GM12878 (cell line): ENCODE measurements at regions not wholly inside any gene's neighbourhood (a gene's known extent, or its start where the extent isn't known, plus 50 kb on each side); places are given as distances from the start of the nearest gene placed in this dataset.
"Not testable (repeated sequence)": the region's sequence is repeated elsewhere in the genome, so short reads cannot be mapped to it uniquely, and the experiment has no call there.

Source experiments
- ATAC-seq: fragments of 200-7000 bp; cut with Tn5 transposase; 3 replicates; pipeline ENCODE4 v1.9.1; 2020; ENCODE audit warnings: mild to moderate bottlenecking, moderate library complexity
- BruUV-seq: library from RNA; stranded (reverse); fragments of 400-500 nt; replicated peaks from 2 replicates; lab custom pipeline; 2021; lab: Mats Ljungman, UMichigan
- CTCF ChIA-PET: fragments of 300-600 bp; sonication (Branson Sonifier 250); formaldehyde crosslinking; extraction: SDS; loops from one replicate; lab custom pipeline; 2021; ENCODE audit warnings: inconsistent platforms; lab: Yijun Ruan, JAX
- POLR2A ChIA-PET: fragments of 350-600 bp; formaldehyde crosslinking; extraction: SDS; loops from one replicate; lab custom pipeline; 2021; ENCODE audit warnings: inconsistent platforms; lab: Charles Lee
- RAD21 ChIA-PET: fragments of 300-600 bp; sonication (Branson Sonifier 250); formaldehyde crosslinking; loops from one replicate; lab custom pipeline; 2023; ENCODE audit warnings: antibody characterized with exemption; ENCODE audit not compliant: unreplicated experiment; lab: Charles Lee
- SMC1A ChIA-PET: fragments of 300-600 bp; sonication (Branson Sonifier 250); formaldehyde crosslinking; loops from one replicate; lab custom pipeline; 2023; ENCODE audit not compliant: unreplicated experiment, uncharacterized antibody; lab: Charles Lee
- DNase-seq: peaks from one replicate; pipeline ENCODE4 v3.0.0-alpha.2; 2011; ENCODE audit warnings: low read depth, low spot score
- FAIRE-seq: peaks from 3 replicates; lab custom pipeline; 2011; peaks lifted over from hg19 to GRCh38; lab: Jason Lieb, UNC
- H2AFZ ChIP-seq: 2 replicates; pipeline ENCODE4 v1.6.0; 2011; ENCODE audit warnings: low read depth, low read length, control low read depth; ENCODE audit not compliant: control insufficient read depth
- H3K27ac ChIP-seq: 2 replicates; pipeline ENCODE4 v1.5.1; 2011; ENCODE audit warnings: control low read depth; ENCODE audit not compliant: control insufficient read depth, insufficient read depth
- H3K27me3 ChIP-seq, 2 experiments: replicated peaks in 1 of 2; 2 replicates each; pipeline versions ENCODE4 v1.6.0 to v1.6.1; 2011; ENCODE audit warnings: low read length in 1 of 2; ENCODE audit not compliant: control insufficient read depth in 2 of 2, insufficient read depth in 2 of 2
- H3K36me3 ChIP-seq, 2 experiments: 2 replicates each; pipeline ENCODE4 v1.5.1; 2011; ENCODE audit warnings: low read length in 1 of 2; ENCODE audit not compliant: control insufficient read depth in 2 of 2, insufficient read depth in 2 of 2
- H3K4me1 ChIP-seq: 2 replicates; pipeline ENCODE4 v1.6.1; 2011; ENCODE audit warnings: mild to moderate bottlenecking, low read length, moderate library complexity, mixed read lengths; ENCODE audit not compliant: control insufficient read depth, insufficient read depth
- H3K4me2 ChIP-seq: 2 replicates; pipeline ENCODE4 v1.6.0; 2011; ENCODE audit warnings: control low read depth; ENCODE audit not compliant: control insufficient read depth, insufficient read depth
- H3K4me3 ChIP-seq: fragments of 200-600 bp; sonication (generic); 2 replicates; pipeline ENCODE4 v1.5.1; 2016
- H3K79me2 ChIP-seq: 2 replicates; pipeline ENCODE4 v1.6.0; 2011; ENCODE audit warnings: low read length; ENCODE audit not compliant: control insufficient read depth, insufficient read depth
- H3K9ac ChIP-seq: 2 replicates; pipeline ENCODE4 v1.8.0; 2011; ENCODE audit warnings: low read length, control low read depth, mixed read lengths; ENCODE audit not compliant: control insufficient read depth, insufficient read depth
- H3K9me3 ChIP-seq: replicated peaks from 3 replicates; pipeline ENCODE4 v1.5.1; 2011; ENCODE audit warnings: mild to moderate bottlenecking, low read length; ENCODE audit not compliant: control insufficient read depth, insufficient read depth
- H4K20me1 ChIP-seq: 2 replicates; pipeline ENCODE4 v1.6.0; 2011; ENCODE audit not compliant: control insufficient read depth, insufficient read depth
- RAD21 ChIP-seq: IDR thresholded peaks from 2 replicates; pipeline ENCODE4 v1.6.1; 2011; ENCODE audit warnings: mild to moderate bottlenecking, low read depth, low read length, moderate library complexity; ENCODE audit not compliant: insufficient read depth
- WGBS: methylation state at CpG from one replicate; pipeline ENCODE4 v1.1.6; 2016; ENCODE audit warnings: low lambda C conversion rate; ENCODE audit not compliant: insufficient replicate concordance, insufficient coverage; ENCODE audit errors: missing lambda C conversion rate; 5-methylcytosine and 5-hydroxymethylcytosine counted together
- in situ Hi-C: fragments of 300-500 bp; cut with MboI; formaldehyde crosslinking; loops from 9 replicates; pipeline ENCODE4 v1.14.3; 2018; ENCODE audit warnings: mixed read lengths
- intact Hi-C: fragments of 100-400 bp; cut with micrococcal nuclease; formaldehyde crosslinking; loops from one replicate; pipeline ENCODE4 v1.14.2; 2022; ENCODE audit not compliant: unreplicated experiment
- TF ChIP-seq, protein P1 (sequence below), 3 experiments: IDR thresholded peaks in 2 of 3; conservative IDR thresholded peaks in 1 of 3; 2 replicates each; pipeline ENCODE4 v1.5.1; 2011; ENCODE audit warnings: low read depth in 3 of 3, low read length in 3 of 3, mild to moderate bottlenecking in 3 of 3, control low read depth in 2 of 3, moderate library complexity in 2 of 3, inconsistent platforms in 1 of 3, mixed read lengths in 1 of 3; ENCODE audit not compliant: control insufficient read depth in 2 of 3, insufficient read depth in 1 of 3; ENCODE audit errors: extremely low read depth in 1 of 3

DNA sequence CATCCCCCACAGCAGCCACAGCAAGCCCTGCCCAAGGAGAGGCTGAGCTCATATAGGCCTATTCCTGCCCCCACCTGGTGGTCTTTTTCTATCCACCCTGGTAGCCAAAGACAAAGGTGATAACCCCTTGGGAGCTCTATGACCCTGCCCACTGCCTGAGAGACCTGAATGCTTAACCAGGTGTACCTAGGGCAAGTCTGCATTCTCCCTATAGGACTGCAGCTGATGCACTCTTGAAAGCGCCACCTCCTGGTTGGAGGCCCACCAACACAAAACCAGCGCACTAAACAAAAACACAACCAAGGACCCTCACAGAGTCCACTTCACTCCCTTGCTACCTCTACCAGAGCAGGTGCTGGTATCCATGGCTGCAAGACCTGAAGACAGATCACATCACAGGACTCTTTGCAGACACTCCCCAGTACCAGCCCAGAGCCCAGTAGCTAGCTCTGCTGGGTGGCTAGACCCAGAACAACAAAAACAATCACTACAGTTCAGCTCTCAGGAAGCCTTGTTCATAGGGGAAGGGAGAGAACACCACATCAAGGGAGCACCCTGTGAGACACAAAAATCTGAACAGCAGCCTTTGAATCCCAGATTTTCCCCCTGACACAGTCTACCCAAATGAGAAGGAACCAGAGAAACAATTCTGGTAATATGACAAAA is 72.8 kb upstream of the SORL1 start:
- POLR2A ChIA-PET: interaction anchor here (1.4 kb wide), 1 partner anchor 12 kb away, joined by 3 read pairs; no protein-coding TSS in a partner anchor

More for the DNA sequence above, 72.8 kb upstream of the SORL1 start:
- intact Hi-C loops, H3K9me3 ChIP-seq, H2AFZ ChIP-seq, BruUV-seq, FAIRE-seq, H3K27ac ChIP-seq, H3K27me3 ChIP-seq, H3K4me2 ChIP-seq, DNase-seq, H4K20me1 ChIP-seq, H3K79me2 ChIP-seq, H3K4me3 ChIP-seq, H3K36me3 ChIP-seq, in situ Hi-C loops, H3K9ac ChIP-seq, H3K4me1 ChIP-seq: not testable (repeated sequence)
- 71% methylated on average over 2 of the region's 2 CpGs for WGBS
- ChIA-PET SMC1A (interaction anchor here (0.7 to 3.3 kb wide), 13 partner anchors 8 to 197 kb away, joined by 3 to 47 read pairs (median 5); no protein-coding TSS in a partner anchor), CTCF (interaction anchor here (0.7 to 3.0 kb wide), 15 partner anchors 9 to 89 kb away, joined by 3 to 14 read pairs (median 5); partner anchors contain the start of genes SORL1 and SORL1-AS1), RAD21 (interaction anchor here (1.0 to 3.3 kb wide), 7 partner anchors 9 to 212 kb away, joined by 3 to 12 read pairs (median 8); no protein-coding TSS in a partner anchor)
- peak; percentile 77 for ATAC-seq
- TF ChIP-seq, protein P1, sequence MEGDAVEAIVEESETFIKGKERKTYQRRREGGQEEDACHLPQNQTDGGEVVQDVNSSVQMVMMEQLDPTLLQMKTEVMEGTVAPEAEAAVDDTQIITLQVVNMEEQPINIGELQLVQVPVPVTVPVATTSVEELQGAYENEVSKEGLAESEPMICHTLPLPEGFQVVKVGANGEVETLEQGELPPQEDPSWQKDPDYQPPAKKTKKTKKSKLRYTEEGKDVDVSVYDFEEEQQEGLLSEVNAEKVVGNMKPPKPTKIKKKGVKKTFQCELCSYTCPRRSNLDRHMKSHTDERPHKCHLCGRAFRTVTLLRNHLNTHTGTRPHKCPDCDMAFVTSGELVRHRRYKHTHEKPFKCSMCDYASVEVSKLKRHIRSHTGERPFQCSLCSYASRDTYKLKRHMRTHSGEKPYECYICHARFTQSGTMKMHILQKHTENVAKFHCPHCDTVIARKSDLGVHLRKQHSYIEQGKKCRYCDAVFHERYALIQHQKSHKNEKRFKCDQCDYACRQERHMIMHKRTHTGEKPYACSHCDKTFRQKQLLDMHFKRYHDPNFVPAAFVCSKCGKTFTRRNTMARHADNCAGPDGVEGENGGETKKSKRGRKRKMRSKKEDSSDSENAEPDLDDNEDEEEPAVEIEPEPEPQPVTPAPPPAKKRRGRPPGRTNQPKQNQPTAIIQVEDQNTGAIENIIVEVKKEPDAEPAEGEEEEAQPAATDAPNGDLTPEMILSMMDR (IDR thresholded peaks at IDR 0.05 in 2 of 3, conservative IDR thresholded peaks at IDR 0.05 in 1 of 3; ENCODE audit: control insufficient read depth in 2 of 3, extremely low read depth in 1 of 3, insufficient read depth in 1 of 3, low read depth in 3 of 3, low read length in 3 of 3): peak in 2 of 3 experiments; percentile 4 to 23; a peak in 1 of 6 replicates
- peak; percentile 29 for TF ChIP-seq RAD21
